UCSD-AML1 (cell line): ENCODE measurements at regions not wholly inside any gene's neighbourhood (a gene's known extent, or its start where the extent isn't known, plus 50 kb on each side); places are given as distances from the start of the nearest gene placed in this dataset.
"Not testable (repeated sequence)": the region's sequence is repeated elsewhere in the genome, so short reads cannot be mapped to it uniquely, and the experiment has no call there.

Source experiments
- DNase-seq: peaks from one replicate; lab custom pipeline; 2025; ENCODE audit not compliant: unreplicated experiment; lab: John Stamatoyannopoulos, UW

DNA sequence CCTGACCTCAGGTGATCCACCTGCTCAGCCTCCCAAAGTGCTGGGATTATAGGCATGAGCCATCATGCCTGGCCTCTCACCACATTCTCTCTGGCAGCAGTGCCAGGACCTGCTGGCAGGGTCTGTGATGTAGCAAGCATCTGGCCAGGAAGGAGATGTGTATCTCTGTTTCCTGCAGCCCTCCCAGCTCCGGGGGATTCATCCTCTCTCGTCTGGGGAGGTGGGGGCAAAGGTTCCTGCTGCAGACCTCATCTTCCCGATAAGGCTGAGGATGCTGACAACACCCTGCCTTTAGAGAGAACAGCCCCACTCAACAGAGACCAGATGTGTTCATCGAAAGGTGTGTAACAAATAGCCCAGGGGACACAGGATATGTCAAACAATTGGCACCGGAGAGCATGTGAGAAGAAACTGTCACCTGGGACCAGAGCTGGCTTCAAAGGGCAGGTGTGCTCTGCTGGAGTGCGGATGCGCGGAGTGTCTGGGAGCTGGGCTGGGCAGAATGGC is 54.8 kb upstream of the SEC14L1 start:
- peak; percentile 67 for DNase-seq

DNA sequence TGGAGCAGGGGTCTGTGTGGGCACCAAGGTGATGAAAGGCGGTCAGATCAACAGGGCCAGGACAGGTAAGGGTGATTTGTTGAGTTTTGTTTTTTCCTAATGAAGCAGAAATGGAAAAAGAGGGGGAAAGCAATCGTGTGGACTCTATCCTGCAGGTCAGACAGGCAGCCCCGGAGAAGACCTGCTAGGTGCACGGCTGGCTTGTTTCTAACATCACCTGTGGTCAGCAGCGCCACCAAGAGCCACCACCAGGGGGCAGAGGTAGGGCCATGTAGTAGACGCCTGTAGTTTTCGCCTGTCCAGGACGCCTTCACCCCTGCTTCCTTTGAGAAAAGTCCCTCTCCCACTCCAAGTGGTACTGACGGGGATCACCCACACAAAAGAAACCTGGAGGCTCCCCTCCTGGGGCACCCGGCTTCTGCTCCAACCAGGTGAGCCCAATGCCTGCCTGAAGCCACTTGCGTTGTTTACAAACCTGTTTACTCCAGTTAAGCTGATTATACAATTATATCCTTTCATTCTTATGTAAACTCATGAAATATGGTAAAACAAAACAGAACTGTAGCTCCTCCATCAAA is 54.2 kb upstream of the SEC14L1 start:
- DNase-seq = peak; percentile 78

DNA sequence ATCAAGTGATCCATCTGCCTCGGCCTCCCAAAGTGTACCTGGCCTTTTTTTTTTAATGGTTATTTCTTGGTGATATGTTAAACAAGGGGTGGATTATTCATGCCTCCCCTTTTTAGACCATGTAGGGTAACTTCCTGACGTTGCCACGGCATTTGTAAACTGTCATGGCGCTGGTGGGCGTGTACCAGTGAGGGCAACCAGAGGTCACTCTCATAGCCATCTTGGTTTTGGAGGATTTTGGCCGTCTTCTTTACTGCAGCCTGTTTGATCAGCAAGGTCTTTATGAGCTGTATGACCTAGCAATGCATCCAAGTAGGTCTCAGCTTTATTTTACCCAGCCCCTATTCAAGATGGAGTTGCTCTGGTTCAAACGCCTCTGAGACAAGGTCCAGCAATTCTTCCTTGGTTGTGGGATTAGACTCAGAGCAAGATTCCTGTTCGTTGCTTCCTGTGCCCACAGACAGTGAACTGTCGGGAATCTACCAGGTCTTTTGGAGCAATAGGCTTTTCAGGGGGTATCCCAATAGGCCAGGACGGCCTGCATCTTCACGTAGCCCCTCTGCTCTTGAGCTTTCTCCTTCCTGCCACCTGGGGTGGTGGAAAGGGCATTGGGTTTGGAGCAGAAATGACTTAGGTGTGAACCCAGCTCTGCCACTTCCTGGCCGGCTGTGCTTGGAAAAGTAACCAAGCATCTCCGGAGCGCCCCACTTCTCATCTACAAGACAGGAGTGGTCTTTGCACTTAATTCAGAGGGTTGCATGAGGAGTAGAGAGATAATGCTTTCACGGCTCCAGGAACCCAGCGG is 52.9 kb upstream of the SEC14L1 start:
- no peak for DNase-seq

DNA sequence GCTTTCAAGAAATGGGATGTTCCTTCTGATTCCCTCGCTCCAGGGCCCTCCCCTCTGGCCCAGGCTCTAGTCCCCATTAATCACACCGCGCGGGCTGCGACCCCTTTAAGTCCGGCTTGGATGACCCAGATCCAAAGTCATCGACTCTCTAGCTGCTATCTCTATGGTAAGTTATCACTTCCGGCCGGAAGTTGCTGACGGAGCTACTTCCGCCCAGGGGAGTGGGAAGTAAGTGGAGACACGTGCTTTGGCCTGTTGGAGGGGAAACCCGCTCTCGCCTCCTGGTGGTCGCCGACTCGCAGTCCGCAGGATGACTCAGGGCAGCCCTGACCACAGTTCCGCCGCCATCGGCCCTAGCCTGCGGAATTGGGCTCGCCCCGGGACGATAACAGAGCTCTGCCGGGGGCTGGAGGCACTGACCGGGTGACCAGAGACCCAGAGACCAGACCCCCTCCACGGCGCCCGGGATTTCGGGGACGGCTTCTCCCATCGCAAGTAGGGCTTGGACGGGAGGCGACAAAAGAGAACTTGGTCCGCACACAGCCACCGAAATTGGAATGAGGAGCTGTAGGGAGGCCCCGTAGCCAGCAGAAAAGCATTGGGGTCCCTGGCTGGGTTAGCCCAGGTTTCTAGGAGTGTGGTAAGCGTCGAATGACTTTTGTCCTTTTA is 52.2 kb upstream of the SEC14L1 start:
- DNase-seq = peak; percentile 92

DNA sequence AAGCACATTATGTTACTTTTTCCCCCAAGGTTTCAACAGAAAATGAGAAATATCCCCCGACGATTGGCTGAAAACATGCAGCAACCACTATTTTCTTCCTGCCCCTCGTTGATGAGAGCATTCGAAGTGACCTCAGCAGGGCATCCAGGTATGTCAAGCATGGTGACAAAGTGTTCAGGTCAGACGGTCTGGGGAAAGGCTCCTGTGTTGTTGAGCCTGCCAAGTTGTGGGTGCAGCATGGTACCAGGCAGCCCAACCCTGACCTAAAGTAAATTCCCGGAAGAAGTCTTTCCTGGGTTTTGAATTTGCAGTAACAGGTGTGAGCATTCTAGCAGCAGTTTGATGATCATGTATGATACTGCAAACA is 51.7 kb upstream of the SEC14L1 start:
- DNase-seq = peak; percentile 31

DNA sequence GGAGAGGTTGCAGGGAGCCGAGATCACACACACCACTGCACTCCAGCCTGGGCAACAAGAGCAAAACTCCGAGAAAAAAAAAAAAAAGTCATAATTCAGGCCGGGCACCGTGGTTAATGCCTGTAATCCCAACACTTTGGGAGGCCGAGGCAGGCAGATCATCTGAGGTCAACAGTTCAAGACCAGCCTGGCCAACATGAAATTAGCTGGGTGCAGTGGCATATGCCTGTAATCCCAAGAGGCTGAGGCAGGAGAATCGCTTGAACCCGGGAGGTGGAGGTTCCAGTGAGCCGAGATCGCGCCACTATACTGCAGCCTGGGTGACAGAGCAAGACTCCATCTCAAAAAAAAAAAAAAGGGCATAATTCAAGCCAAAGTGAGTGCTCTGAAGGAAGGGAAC is 50.8 kb upstream of the SEC14L1 start:
- not testable (repeated sequence) for DNase-seq

DNA sequence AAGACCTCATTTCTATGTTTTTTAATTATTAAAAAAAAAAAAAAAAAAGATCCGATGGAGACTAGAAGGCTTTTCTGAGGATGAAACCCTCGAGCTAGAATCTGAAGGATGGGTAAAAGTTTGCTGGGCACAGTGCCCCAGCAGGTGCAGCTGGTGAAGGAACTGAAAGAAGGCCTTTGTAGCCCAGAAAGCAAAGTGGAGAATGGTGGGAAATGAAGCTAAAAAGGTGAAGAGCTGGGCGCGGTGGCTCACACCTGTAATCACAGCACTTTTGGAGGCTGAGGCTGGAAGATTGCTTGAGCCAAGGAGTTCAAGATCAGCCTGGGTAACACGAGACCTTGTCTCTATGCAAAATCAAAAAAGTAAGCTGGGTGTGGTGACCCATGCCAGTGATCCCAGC is 50.3 kb upstream of the SEC14L1 start:
- no peak for DNase-seq
